NCI-H1436 treated with DMSO at 0.1 percent for 48 hours (cell line): ENCODE measurements at regions not wholly inside any gene's neighbourhood (a gene's known extent, or its start where the extent isn't known, plus 50 kb on each side); places are given as distances from the start of the nearest gene placed in this dataset.
A peak's percentile ranks its signal among the peaks of the same experiment; 100 is the strongest.

Experiments used
- DNase-seq: peaks from one replicate; lab custom pipeline; 2025; lab: John Stamatoyannopoulos, UW

DNA sequence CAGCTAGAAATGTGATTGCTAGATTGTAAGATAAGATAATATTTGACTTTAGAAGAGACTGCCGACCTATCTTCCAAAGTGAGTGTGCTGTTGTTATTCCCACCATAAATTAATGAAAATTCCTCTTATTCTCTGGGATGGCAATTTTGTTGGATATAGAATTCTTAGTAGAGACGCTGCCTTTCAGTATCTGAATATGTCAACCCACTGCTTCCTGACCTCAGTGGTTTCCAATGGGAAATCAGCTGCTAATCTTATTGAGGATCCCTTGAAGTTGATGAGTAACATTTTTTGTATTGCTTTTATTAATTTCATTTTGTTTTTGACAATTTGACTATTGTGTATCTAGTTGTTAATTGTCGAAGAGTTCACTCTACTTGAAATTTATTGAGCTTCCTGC, 313.0 kb downstream of the BMP2 start:
- no peak for DNase-seq

DNA sequence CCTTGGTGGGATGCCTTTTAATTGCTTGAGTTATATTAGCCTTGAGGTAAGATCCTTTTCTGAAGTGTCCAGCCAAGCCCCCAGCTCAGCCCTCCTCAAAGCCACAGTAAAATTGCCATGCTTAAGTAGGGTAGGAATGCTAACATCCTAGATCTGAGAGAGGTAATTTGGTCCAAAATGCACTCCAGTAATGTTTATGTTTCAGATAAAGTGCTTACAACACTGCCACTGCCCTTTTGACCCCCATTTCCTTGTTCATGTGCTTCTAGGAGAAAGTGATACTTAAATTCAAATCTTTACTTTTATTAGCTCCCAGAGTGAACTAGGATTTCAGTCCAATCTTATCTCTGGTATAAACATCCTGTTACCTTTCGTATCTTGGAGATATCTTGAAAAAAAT, 318.0 kb downstream of the BMP2 start:
- DNase-seq = no peak

DNA sequence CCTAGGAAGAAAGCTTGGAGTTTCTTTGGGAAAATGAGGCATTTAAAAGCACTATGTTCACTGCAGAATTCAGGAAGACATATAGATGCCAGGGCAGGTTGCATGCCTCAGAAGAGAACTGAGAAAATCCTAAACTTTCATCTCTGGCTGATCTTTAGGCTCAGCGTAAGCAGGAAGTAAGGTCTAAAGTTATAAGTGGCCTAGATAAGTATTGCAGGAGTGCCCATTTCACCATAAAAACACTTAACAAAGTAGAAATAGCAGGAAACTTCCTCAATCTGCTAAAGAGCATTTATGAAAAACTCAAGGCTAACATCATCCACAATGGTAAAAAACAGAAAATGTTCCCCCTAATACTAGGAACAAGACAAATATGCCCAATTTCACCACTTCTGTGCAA, 320.3 kb downstream of the BMP2 start:
- DNase-seq = no peak

DNA sequence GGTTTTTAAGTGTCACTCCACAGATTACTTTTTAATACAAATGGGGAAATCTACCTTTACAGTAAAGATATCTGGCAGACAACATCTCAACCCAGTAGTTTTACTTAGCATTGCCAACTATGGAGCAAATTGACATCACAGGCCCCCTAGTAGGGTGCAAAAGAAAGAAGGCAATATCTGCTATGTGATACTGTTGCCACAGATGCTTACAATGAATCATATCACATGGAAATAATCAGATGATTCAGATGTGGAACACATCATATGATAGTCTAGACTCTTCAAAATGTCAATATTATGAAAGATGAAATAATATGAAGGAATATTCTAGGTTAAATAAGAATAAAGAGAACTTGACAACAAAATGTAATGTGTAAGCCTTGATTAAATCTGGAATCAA, 322.5 kb downstream of the BMP2 start:
- no peak for DNase-seq

DNA sequence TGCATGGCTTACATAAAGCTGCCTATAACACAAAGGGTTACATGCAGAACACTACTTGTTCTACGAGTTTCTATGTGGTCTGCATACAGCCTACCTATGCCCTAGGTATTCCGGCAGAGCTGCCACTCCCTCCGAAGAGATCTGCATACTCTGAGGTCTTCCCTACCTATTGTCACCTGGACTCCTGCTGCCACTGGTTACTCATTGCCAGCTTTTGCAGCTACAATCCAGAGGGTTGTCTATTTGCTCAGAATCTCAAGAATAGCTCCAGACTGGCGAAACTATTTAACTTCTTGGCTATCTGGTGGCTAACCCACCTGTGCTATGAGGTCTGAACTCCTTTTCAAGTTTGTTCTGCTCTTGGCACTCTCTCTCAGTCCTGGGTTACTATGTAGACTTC, 323.3 kb downstream of the BMP2 start:
- DNase-seq = no peak

DNA sequence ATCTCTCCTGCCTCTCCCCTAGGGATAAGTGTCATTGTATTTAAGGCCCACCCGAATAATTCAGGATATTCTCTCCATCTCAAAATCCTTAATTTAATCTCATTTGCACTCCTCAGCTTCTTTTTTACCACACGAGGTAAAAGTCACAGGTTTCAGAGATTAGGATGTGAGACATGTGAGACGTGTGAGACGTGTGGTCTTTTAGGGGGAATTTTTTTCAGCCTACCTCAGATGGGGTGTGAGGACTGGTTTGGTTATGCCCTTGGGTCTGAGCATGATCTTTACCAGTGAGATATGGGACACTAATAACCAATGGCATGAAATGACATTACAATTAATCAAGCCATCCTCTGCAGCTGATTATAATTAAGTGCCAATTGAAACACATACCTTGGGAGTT, 324.2 kb downstream of the BMP2 start:
- DNase-seq = no peak

DNA sequence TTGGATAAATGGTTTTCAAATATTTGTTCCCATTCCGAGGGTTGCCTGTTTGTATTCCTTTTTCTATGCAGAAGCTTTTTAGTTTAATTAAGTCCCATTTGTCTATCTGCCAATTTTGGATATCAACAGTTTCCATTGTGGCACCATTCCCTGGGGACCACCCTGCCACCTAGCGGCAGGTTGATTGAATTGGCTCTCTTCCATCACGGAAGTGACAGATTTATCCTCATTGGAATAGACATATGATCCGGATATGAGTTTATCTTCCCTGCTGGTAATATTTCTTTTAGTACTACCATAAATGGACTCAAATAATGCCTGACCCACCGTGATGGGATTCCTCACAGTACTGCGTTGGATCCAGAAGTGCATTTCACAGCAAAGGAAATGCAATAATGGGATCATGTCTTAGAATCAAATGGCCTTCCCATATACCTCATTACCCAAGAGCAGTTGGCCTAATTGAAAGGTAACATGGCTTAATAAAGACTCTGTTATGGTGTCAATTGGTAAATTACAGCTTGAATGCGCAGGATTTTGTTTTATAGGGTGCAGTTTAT, 327.0 kb downstream of the BMP2 start:
- DNase-seq = no peak

DNA sequence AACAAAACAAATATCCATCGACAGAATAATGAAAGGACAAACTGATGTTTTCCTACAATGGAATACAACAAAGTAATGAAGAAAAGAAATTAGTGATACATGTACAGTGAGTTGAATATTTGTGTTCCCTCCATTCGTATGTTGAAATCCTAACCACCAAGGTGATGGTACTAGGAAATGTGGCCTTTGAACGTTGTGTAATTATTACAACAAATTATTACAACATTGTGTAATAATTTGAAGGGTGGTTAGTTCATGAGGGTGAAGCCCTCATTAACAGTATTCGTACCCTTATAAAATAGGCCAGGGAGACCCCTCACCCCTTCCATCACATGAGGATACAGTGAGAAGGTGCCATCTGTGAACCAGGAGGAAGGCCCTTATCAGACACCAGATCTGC, 339.4 kb downstream of the BMP2 start:
- DNase-seq = no peak

DNA sequence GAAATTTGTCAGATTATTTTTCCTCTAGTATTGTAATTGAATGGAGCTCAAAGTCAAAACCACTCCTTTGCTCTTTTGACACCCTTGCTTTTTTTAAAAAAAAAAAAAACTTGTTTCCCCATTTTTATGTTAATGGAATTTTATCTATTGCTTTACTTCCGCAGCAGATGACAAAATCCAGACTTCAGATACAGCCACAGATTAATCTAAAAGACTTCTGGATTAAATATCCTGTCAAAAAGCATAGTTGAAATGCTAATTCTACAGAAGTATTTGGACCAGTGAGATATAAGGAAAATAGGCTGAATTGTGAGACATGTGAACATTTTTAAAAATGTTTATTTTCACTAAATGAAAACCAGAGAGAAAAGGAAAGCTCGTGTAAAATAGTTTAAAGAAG, 341.4 kb downstream of the BMP2 start:
- DNase-seq = no peak

DNA sequence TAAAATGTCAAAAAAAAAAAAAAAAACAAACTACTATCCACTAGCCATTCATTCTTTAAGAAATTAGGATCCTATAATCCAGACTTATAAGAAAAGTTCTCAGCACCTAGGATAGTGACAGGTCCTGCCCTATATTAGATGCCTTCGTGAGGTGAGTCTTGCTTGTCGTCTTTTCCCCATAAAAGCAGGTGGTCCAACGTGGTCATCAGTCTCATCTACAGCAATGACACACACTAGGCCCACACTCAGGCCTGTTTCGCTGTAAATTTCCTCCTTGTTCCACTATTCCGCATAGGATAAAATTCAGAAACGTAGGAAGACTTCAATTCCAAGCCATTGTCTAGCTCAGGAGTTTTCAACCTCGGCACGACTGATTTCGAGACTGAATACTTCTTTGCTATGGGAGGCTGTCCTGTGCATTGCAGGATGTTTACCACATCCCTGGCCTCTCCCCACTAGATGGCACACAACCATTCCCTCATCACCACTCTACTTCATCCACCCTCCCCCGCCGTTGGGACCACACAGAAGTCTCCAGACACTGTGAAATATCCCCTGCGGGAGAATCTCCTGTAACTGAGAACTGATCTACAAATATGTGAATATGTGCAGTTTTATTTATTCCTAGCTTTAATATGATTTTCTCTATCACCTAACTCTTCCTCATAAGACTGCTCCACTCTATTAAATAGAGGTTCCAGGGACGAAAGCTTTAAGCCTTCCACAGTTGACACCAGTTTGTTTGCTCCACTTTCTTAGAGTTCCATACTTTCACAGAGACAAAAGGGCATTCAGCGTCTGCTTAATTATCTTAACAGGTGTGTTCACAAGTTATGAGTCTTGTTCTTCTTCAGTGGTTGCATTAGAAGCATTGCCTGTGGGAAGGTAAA, 346.3 kb downstream of the BMP2 start:
- peak; percentile 21 for DNase-seq

DNA sequence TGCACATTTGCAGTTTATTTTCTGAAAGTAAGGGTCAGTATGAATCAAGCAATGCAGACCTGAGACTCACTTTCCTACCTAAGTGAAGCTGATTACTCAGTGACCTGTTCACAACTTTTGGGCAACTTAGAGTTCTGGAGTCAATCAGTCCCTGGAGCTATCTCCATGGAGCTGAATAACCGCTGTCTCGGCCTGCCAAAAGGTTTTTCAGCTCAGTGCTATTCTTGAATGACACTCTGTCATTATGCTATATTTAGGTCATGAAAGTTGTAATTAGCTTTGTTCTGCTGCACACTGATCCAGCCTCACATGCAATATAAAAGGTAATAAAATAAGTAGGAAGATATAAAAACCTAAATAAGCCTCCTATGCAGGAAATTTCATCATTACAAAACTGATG, 356.0 kb downstream of the BMP2 start:
- DNase-seq = peak; percentile 26

DNA sequence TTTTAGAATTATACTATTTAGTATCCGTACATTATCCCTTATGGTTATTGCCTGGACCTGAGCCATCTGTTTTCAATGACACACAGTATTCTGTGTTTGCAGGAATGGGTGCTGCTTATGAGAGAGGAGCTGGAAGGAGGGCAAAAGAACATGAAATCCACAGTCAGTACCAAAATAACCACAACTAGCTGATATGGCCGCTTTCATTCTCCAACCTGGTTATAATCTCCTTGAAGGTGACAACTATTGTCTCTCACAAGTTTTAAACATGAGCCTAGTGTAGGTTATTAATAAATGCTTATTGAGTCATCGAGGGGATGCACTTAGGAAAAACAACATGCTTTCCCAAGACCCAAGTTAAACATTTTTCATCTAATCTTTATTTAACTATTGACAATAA, 356.6 kb downstream of the BMP2 start:
- no peak for DNase-seq

DNA sequence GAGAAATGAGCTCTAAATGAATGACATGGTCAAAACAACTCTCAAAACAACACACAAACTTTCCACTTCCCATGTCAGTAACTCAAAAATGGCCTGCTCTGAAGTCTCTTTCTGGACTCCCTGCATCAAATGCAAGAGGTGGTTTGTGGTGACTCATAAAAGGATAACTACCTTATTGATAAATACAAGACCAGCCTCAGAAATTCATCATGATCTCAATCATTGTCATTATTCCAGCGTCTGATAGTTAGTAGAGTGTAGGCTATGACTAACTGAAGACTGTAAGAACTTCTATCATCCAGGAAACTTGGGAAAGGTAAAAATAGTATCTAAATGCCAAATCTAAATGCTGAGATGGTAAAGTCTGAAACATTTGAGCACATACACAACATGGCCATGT, 369.4 kb downstream of the BMP2 start:
- no peak for DNase-seq

DNA sequence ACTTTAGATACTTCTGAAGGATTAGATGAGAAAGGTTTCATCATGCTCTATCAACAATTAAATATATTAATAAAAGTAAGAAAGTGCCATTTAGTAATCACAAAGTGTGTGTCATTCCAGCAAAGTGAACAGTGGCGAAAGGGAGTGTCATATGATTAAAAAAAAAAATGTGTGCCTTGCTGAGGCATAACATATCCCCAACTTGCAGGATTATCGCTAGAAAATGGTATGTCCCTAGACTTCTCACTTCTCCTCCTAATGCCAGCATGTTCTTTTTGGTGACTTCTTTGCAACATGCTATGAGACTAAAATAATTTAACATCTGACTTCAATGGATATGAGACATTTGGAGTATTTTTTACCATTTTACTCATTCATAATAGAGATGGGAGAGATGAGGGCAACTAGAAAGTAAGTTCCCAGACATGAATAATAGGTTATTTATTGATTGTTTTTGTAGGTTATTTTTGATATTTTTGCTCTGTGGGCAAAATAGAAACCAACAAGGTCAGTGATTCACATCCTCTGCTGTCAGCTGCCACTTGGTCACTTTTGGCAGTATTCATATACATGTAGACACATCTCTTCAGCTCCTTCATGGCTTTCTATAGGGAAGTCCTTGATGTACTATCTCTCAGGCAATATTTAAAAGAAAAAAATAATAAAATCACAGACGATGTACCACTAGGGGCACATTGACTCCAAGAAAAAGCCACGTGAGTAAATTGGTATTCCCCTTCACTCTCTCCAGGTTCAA, 370.1 kb downstream of the BMP2 start:
- no peak for DNase-seq

DNA sequence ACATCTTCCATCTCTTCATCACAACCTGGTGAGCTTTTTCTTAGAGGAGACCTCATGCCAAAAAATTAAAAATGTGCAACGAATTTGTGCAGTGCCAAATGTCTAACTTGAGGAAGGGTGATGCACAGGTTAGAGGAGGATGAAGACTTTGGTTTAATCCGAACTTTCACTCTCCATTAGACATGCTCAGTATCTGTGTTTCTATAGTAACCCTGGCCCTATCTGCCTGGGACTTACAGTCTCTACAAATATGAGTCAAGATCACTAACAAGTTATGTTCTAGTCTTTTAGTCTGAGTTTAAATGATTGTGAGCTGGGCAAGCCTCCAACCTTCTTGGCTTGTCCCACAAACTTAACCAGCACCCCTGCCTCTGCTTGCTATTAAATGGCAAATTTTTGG, 377.0 kb downstream of the BMP2 start:
- DNase-seq = no peak

DNA sequence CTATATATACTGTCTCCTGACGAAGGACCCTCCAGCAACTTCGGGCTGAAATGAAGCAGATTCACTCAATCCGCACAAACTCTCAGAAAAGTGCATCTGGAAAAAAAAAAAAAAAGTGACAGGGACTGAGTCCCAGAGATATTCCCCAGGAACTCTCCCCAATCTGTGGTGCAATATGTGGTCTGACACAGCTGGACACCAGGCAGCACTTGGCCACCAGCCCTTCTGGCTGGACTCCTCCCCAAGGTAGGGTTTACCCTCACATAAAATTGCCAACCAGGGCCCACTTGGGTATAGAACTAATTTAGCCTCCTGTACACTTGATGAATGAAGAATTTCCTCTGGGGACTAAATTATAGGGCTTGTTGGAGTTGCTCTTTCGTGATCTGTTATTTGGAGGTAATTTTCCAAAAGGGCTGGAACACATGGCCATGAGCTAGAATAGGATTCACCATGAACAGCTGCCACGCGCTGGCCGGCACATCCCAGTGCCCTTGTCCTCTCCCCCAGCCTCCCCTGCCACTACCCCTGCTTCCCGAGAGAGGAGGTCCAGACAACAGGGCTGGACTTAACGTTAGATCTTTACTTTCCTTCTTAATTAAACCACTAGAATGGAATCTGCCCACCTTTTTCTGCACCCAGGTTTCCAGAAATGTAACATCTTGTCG, 379.2 kb downstream of the BMP2 start:
- DNase-seq = no peak

DNA sequence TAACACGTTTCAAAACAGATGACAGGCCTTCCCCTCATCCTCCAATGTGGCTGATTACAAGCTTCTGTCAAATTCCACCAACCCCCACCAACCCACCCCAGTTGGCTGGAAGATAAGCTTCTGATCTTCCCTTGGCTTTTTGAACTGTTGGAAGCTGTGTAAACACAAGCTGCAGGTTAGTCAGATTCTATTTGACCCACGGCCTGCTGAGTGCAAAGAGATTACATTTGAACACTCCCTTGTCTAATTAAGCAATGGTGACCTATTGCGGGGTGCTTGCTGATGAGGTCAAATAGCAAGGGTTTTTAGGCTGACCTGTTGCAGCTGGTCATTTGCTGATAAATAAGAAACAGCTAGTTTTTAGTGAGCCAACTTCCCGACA, 379.7 kb downstream of the BMP2 start:
- no peak for DNase-seq

DNA sequence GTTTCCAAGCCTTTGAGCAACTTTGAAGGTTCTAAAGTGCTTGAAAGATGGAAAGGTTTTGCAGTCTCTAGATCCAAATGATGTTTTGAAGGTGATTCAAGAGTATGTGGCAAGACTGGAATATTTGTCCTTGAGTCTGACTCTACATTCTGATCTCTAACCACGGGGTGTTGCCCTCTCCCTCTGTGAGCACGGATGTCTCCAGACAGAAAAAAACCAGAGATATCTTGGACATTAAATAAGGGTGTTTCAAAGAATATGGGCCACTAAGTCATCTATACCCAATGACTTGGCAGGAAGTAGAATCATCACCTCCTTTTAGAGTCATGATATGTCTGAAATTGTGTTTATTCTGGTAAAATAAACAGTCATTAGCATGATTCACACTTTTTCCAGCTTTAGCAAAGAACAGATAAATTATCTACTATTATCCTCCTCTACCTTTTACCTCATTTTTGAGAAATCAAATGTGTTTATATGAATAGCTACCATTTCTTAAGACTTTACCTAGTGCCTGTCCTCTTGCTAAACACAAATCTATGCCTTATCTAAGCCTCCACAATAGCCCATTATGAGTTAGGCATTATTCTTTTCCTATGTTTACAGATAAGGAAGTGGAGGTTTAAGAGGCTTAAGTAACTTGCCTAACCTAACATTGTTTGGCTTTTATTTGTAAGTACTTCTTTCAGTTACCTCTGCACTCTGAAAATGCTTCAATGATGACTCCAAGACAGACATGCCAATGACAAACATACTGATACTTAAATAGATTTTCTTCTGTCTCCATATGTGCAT, 384.4 kb downstream of the BMP2 start:
- DNase-seq = no peak

DNA sequence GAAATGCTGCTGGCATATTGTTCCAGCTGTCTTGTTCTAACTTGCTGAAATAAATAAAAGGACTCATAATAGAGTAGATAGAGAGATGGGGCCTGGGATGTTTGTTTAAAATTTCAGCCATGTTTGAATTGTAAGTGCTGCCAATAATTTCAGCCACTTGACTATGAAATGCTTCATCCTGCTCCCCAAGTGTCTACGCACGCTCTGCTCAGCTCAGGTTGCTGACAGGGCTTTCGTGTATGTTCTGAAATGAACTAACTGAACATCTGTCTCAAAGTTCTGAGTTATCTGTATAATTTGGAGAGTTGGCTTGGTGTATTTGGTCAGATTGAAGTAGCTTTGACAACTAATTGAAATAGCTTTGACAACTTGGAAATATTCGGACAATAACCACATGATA, 387.8 kb downstream of the BMP2 start:
- DNase-seq = peak; percentile 81

DNA sequence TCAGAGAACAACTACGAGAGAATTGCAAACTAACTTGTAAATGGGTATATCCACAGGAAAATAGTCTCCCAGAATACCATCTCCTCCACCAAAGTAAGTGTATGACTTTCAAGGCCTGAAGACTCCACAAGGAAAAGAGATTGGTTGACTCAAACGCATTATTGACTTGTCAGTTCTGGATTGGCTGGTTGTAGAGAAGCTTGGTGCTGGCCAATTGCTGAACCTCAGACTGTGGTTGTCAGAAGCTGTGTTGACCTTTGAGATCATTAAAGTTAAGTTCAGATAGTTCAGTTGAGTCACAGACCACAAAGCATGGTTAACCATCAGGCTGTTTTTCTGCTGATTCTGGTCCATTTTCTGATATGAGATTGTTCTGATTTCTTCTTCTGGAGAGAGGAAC, 388.3 kb downstream of the BMP2 start:
- DNase-seq = no peak

DNA sequence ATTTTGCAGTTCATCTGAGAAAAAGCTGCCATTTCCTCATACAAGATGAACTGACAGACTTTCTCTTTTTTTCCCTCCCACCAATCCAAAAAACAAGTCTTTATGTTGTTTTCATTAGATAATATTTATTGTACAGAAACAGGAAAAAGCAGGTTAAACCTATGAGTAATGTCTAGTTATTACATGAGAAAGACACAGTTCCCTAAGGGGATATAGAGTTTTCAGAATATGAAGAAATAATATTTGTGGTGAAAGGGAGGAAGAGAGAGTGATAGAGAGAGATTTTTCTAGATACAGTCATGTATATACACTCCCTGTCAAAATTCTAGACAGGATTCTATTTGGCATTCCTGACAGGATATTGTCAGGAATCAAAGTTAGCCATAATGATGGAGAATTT, 392.4 kb downstream of the BMP2 start:
- DNase-seq = no peak

DNA sequence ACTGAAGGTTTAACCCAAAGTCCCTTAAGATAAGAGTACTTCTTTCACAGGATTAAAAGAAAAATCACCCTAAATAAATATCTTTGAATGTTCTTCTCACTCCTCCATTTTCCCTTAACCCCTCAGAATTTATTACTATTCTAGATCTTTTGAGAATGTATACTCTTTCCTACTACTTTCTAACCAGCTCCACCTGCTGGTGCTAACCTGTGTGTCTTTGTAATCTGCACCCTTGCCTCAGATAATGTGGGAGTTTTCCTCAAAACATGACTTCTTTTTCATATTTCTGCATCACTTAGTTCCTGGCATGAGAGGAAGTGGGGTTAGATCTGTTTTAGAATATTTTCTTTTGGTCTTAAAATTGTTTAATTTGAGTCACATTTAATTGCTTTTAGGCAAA, 394.2 kb downstream of the BMP2 start:
- no peak for DNase-seq
